IPS-15b (cell line): ENCODE measurements at regions not wholly inside any gene's neighbourhood (a gene's known extent, or its start where the extent isn't known, plus 50 kb on each side); places are given as distances from the start of the nearest gene placed in this dataset.

Experiments
- H3K27me3 ChIP-seq: one replicate; pipeline ENCODE4 v1.6.1; 2013; ENCODE audit warnings: low read length; ENCODE audit not compliant: control insufficient read depth, insufficient read depth
- H3K36me3 ChIP-seq: one replicate; pipeline ENCODE4 v1.6.1; 2013; ENCODE audit warnings: low read length; ENCODE audit not compliant: control insufficient read depth, insufficient read depth
- H3K4me1 ChIP-seq: one replicate; pipeline ENCODE4 v1.6.1; 2013; ENCODE audit warnings: mild to moderate bottlenecking, low read length; ENCODE audit not compliant: control insufficient read depth, insufficient read depth
- H3K4me3 ChIP-seq: one replicate; pipeline ENCODE4 v1.5.1; 2013; ENCODE audit warnings: low read depth, low read length
- H3K9ac ChIP-seq: one replicate; pipeline ENCODE4 v1.6.1; 2013; ENCODE audit warnings: low read depth, mild to moderate bottlenecking, low read length
- H3K9me3 ChIP-seq: one replicate; pipeline ENCODE4 v1.6.1; 2013; ENCODE audit warnings: mild to moderate bottlenecking, low read length; ENCODE audit not compliant: control insufficient read depth, insufficient read depth

DNA sequence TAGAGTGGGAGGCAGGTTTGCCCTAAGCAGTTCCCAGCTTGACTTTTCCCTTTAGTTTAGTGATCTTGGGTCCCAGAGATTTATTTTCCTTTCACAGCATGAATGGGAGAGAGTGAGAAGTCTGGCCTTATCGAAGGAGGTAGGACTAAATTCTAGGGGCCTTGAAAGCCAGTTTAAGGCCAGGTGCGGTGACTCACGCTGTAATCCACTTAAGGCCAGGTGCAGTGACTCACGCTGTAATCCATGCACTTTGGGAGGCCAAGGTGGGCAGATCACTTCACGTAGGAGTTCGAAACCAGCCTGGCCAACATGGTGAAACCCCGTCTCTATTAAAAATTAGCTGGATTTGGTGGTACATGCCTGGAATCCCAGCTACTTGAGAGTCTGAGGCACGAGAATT is 392.2 kb downstream of the ACTR3B start:
- H3K9me3 ChIP-seq = no peaks in the 10 kb centered on the region

DNA sequence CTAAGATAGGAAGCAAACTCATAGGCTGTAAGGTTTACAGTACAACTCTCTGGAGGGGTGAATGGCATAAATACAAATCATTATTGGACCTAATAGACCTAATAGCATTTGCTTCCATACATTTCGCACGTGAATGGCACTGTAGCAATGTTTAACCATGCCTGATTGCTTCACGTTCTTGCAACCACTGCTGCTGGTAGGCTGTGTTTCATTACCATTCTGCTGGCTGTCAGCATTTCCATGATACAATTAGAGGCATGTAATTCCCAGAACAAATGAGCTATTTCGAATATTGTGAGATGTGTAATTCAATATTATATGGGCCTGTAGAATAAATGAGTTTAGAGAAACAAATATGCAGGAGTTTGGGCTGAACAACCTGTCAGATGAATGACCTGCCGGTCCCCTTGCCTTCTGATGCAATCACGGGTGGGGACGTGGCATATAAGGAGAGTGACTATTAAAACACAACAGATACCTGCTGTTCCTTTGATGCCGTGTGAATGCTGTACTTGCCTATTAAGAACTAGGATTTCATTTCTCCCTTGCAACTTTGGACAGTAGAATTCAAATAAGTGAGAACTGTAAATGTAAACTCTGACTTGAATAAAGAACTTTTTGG is 393.4 kb downstream of the ACTR3B start:
- Histone ChIP-seq H3K4me1 (peaks cover 4% of the 10 kb centered on the region), H3K36me3 (no peaks in the 10 kb centered on the region), H3K4me3 (no peak overlapping the region), H3K27me3 (no peaks in the 10 kb centered on the region), H3K9me3 (no peaks in the 10 kb centered on the region), H3K9ac (no peak overlapping the region)

More for the DNA sequence above, 392.2 kb downstream of the ACTR3B start:
- Histone ChIP-seq H3K27me3 (no peaks in the 10 kb centered on the region), H3K4me1 (no peaks in the 10 kb centered on the region), H3K4me3 (no peak overlapping the region), H3K9ac (no peak overlapping the region), H3K36me3 (no peaks in the 10 kb centered on the region)

DNA sequence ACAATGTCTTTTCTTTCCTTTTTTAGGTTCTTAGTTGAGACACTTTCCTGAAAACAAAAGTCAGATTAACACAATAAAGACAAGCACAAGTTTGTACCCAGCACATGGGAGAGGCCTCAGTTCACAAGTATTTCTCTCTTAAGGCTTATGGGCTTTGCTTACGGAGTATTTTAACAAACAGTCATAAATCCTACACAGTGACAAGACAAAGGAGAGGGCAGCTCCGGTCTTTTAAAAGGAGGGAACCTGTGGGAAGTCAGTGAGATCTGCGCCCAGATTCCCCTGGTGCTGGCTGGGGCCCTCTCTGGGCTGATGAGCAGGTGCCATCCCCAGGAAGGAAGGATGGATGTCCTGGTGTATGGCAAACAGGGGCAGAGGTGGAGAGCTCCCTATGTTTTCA is 398.6 kb downstream of the ACTR3B start:
- H3K36me3 ChIP-seq = no peaks in the 10 kb centered on the region
- H3K4me1 ChIP-seq = peaks cover 9% of the 10 kb centered on the region
- no peaks in the 10 kb centered on the region for H3K27me3 ChIP-seq
- H3K9me3 ChIP-seq = no peaks in the 10 kb centered on the region
- no peak overlapping the region for H3K9ac ChIP-seq
- no peak overlapping the region for H3K4me3 ChIP-seq

DNA sequence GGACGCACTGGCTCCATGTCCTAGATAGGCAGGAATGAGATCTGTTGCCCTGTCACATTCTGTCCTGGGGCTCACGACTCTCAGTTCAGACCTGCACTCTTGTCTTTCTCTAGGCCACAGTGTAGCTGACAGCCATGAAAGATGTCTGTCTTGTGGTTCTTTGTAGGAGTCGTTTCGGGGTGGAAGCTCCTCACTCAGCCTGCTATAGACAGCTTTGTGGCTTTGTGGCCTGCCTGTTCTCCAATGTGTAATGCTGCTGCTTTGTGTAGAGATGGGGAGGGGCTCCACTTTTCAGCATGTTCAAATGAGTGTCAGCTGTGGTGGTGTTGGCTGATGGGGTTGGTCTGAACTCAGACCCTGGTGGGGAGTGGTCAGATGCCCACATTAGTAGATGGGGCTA is 410.7 kb downstream of the ACTR3B start:
- no peaks in the 10 kb centered on the region for H3K27me3 ChIP-seq
- H3K9me3 ChIP-seq = no peaks in the 10 kb centered on the region
- no peaks in the 10 kb centered on the region for H3K4me1 ChIP-seq
- no peaks in the 10 kb centered on the region for H3K36me3 ChIP-seq
- H3K4me3 ChIP-seq = no peak overlapping the region
- H3K9ac ChIP-seq = no peak overlapping the region

DNA sequence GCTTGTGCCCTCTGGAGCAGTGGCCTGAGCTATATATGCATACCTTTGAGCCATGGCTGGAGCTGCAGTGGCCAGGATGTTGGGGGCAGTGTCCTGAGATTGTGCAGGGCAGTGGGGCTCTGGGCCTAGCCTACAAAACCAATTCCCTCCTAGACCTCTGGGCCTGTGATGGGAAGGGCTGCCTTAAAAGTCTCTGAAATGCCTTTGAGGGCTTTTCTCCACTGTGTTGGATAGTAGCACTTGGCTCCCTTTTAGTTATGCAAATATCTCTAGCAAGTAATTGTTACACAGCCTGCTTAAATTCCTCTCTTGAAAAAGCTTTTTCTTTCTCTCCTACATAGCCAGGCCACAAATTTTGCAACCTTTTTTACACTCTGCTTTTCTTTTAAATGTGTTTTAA is 426.4 kb downstream of the ACTR3B start:
- no peaks in the 10 kb centered on the region for H3K36me3 ChIP-seq
- no peaks in the 10 kb centered on the region for H3K9me3 ChIP-seq
- H3K27me3 ChIP-seq = no peaks in the 10 kb centered on the region
- H3K4me1 ChIP-seq = no peaks in the 10 kb centered on the region
- no peak overlapping the region for H3K4me3 ChIP-seq
- H3K9ac ChIP-seq = no peak overlapping the region

DNA sequence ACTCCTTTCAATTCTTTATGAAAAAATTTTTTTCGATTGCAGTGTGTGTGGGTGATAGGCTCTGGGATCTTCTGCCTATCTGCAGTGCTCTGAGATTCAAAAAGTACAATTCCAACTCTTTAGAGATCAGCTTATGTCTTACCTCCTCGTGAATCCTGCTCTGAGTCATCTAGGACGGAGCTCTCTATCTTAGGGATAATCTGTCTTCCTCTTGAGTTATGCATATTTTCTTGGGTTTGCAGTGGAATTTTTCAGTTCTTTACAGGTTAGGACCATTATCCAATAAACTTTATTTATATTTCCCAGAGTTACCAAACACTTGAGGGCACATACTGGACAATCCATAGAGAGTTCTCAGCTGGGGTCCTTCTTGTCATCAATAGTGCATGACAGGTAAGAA is 428.6 kb downstream of the ACTR3B start:
- H3K36me3 ChIP-seq = no peaks in the 10 kb centered on the region
- no peak overlapping the region for H3K9ac ChIP-seq
- H3K4me1 ChIP-seq = no peaks in the 10 kb centered on the region
- no peak overlapping the region for H3K4me3 ChIP-seq
- no peaks in the 10 kb centered on the region for H3K27me3 ChIP-seq
- no peaks in the 10 kb centered on the region for H3K9me3 ChIP-seq

DNA sequence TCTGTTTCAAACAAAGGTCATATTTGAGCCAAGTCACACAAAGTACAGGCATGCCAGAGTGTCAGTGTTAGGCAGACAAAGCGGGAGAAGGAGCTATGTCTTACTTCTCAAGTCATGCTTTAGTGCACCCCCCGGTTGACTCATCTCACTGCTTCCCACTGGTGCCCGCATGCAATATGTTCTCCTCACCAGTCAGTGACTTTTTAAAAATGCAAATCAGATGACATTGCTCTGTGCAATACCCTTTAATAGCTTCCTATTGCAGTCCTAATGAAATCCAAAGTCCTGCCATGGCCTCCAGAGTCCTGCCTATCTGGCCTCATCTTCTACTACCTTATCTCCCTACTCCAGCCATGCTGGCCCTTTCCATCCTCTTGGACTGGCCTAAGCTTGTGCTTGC is 429.1 kb downstream of the ACTR3B start:
- Histone ChIP-seq H3K27me3 (no peaks in the 10 kb centered on the region), H3K36me3 (no peaks in the 10 kb centered on the region), H3K9me3 (no peaks in the 10 kb centered on the region), H3K4me1 (no peaks in the 10 kb centered on the region), H3K9ac (no peak overlapping the region), H3K4me3 (no peak overlapping the region)

DNA sequence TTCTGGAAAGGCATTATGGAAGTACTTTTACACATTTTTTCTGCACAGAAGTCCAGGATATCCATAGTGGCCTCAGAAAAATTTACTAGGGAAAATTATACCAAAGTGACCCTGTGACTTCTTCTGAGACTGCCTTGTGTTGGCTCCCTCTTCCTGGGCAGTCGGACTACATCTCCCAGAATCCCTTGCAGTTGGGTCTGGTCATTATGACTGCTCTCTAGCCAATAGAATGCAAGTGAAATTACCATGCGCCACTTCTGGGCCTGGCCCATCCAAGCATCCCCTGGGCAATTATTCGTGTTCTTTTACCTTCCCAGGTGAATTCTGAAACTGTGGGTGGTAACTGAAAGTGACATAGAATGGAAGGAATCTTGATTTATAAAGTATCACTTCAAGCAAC is 430.9 kb downstream of the ACTR3B start:
- Histone ChIP-seq H3K4me3 (no peak overlapping the region), H3K4me1 (no peaks in the 10 kb centered on the region), H3K27me3 (no peaks in the 10 kb centered on the region), H3K36me3 (no peaks in the 10 kb centered on the region), H3K9ac (no peak overlapping the region), H3K9me3 (no peaks in the 10 kb centered on the region)

DNA sequence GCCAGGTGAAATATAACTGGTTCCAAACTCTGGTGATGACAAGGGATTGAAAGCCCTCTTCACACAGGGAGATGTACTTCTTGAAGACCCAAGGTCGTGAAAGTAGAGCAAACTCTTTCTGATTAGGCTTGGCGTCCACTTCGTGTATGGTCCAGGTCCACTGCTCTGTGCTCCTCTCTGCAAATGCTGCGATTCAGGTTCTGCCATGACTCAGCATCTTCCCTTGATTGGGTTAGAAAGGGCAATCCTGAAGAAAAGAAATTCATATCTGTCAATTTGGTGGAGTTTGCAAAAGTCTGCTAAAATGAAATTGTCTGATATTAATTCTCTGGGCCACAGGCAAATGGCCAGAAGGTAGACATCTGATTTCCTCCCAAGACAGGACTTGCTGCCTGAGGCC is 431.4 kb downstream of the ACTR3B start:
- H3K4me3 ChIP-seq = no peak overlapping the region
- no peaks in the 10 kb centered on the region for H3K27me3 ChIP-seq
- no peaks in the 10 kb centered on the region for H3K36me3 ChIP-seq
- no peak overlapping the region for H3K9ac ChIP-seq
- no peaks in the 10 kb centered on the region for H3K4me1 ChIP-seq
- no peaks in the 10 kb centered on the region for H3K9me3 ChIP-seq

DNA sequence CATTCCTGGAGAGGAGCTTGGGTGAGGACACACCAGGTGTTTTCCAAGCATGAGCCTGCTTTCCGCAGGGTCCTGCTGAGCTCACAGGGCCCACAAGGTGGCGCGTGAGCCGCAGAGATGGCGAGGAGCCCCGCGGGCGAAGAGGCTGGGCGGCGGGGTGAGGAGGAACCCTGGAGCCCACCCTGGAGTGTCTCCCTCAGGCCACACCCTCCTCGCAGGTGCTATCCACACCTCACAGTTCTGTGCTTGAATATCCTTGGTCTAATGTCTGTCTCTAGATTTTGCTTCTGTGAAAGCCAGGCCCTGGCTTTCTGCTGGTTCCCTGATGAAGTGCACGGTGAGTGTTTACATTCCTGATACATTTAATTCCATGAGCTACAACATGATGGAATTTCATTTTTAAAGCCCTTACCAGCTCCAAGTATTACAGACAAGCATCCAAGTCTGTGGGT is 433.6 kb downstream of the ACTR3B start:
- H3K9me3 ChIP-seq = no peaks in the 10 kb centered on the region
- no peak overlapping the region for H3K4me3 ChIP-seq
- no peaks in the 10 kb centered on the region for H3K4me1 ChIP-seq
- H3K27me3 ChIP-seq = no peaks in the 10 kb centered on the region
- no peak overlapping the region for H3K9ac ChIP-seq
- H3K36me3 ChIP-seq = no peaks in the 10 kb centered on the region

DNA sequence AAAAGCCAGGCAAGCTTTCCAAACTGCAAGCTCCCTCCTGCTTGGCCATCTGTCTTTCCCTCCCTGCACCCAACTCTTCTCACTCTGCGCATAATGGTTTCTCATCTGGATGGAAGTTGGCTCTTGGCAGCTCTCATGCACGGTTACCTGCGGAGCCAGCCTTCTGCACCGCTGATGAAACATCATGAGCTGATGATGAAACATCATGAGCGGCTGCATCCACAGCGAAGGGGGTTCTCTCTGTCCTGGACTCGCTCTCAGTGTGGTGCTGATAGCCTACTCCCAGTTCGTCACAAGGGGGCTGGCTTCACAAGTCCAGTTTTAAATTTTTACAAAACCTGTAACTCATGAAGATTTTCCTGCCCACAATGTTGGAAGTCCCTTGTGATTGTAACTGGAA is 457.5 kb downstream of the ACTR3B start:
- no peaks in the 10 kb centered on the region for H3K36me3 ChIP-seq
- H3K9me3 ChIP-seq = no peaks in the 10 kb centered on the region
- no peak overlapping the region for H3K9ac ChIP-seq
- H3K4me1 ChIP-seq = no peaks in the 10 kb centered on the region
- H3K4me3 ChIP-seq = no peak overlapping the region
- no peaks in the 10 kb centered on the region for H3K27me3 ChIP-seq

DNA sequence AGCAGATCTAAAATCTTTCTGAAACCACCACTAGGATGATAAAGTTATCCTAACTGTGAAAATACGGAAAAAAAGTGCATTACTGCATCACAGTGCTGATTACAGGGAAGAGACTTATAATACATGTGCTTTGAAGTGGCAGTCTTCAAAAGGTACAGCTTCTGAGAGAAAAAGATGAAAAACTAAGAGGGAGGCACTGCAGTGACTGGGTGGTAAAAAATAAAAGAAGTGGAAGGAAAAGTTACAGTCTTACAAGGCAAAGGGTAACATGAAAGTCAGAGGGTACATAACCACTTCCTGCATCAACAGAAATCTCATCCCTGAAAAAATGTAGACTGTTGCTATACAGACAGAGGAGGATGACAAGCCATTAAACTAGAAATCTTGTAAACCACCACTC is 465.3 kb downstream of the ACTR3B start:
- H3K4me1 ChIP-seq = no peaks in the 10 kb centered on the region
- no peaks in the 10 kb centered on the region for H3K36me3 ChIP-seq
- H3K4me3 ChIP-seq = no peak overlapping the region
- no peak overlapping the region for H3K9ac ChIP-seq
- peaks cover 4% of the 10 kb centered on the region for H3K9me3 ChIP-seq
- H3K27me3 ChIP-seq = no peaks in the 10 kb centered on the region
